Right lobe of liver (tissue), 6 donors: ENCODE measurements at regions not wholly inside any gene's neighbourhood (a gene's known extent, or its start where the extent isn't known, plus 50 kb on each side); places are given as distances from the start of the nearest gene placed in this dataset.

ENCODE experiments used
- ATAC-seq, 4 donors: fragments of 200-7000 bp; cut with Tn5 transposase; one replicate each; pipeline ENCODE4 v1.9.1; 2020; ENCODE audit warnings: mild to moderate bottlenecking in 4 of 4, moderate library complexity in 4 of 4
- DNase-seq, 3 donors: peaks; one replicate each; pipeline ENCODE4 v3.0.0-alpha.2; 2020
- H3K27ac ChIP-seq, 3 donors: fragments of 200-600 bp; one replicate each; pipeline ENCODE4 v1.8.0; 2022
- H3K27me3 ChIP-seq, 2 donors: fragments of 200-600 bp; one replicate each; pipeline ENCODE4 v1.8.0; 2022
- H3K36me3 ChIP-seq, 4 donors: fragments of 200-600 bp; sonication (generic) in 1 of 4; one replicate each; pipeline versions ENCODE4 v1.5.1 to v1.8.0; 2017 to 2022; ENCODE audit warnings: control low read depth in 1 of 4
- H3K4me1 ChIP-seq, 4 donors: fragments of 200-600 bp; sonication (generic) in 1 of 4; one replicate each; pipeline versions ENCODE4 v1.5.1 to v1.8.0; 2017 to 2022; ENCODE audit warnings: control low read depth in 1 of 4
- H3K4me3 ChIP-seq, 3 donors: fragments of 200-600 bp; one replicate each; pipeline ENCODE4 v1.8.0; 2022
- H3K9me3 ChIP-seq, 4 donors: fragments of 200-600 bp; sonication (generic) in 1 of 4; one replicate each; pipeline versions ENCODE4 v1.5.1 to v1.8.0; 2017 to 2022; ENCODE audit warnings: control low read depth in 1 of 4
- CTCF ChIP-seq, 4 donors: fragments of 200-600 bp in 3 of 4; fragments of 450-650 bp in 1 of 4; IDR thresholded peaks; one replicate each; pipeline versions ENCODE4 v1.5.1 to v1.8.0; 2016 to 2022; ENCODE audit warnings: antibody characterized with exemption in 4 of 4, mild to moderate bottlenecking in 2 of 4
- POLR2A ChIP-seq: fragments of 450-650 bp; IDR thresholded peaks from one replicate; pipeline ENCODE4 v1.6.1; 2017; ENCODE audit warnings: antibody characterized with exemption, mild to moderate bottlenecking
- WGBS: methylation state at CpG from one replicate; pipeline ENCODE4 v1.1.6; 2018; ENCODE audit warnings: low coverage, low lambda C conversion rate; ENCODE audit not compliant: insufficient coverage; ENCODE audit errors: missing lambda C conversion rate; 5-methylcytosine and 5-hydroxymethylcytosine counted together
- intact Hi-C, 2 donors: fragments of 100-400 bp; cut with DNase I; formaldehyde crosslinking; loops; one replicate each; pipeline versions ENCODE4 v1.11.2 to v1.14.1; 2022
- donor health status: DM: no; HTN: yes; CAD: no.
- donor health status: DM: no; HTN: no; CAD: no.
- donor health status: DM: no; HTN: no; CAD: no.
- donor health status: DM: no; HTN: yes; CAD: no.
- donor health status: DM: no; HTN: yes; CAD: no.

- Histone ChIP-seq H3K27me3 (no peaks in the 10 kb centered on the region), H3K27ac (peak overlapping the region in 2 of 3 donors; percentile 93 to 95), H3K4me1 (peaks cover 0 to 68% (median 17%) of the 10 kb centered on the region in 4 donors), H3K36me3 (no peaks in the 10 kb centered on the region), H3K9me3 (no peaks in the 10 kb centered on the region), H3K4me3 (no peak overlapping the region)
- WGBS = 9% methylated on average over 2 of the region's 2 CpGs
- intact Hi-C loops = no loop called here
- peak; percentile 18 to 71 (median 58) for ATAC-seq
- peak in 1 of 3 donors; percentile 73 for DNase-seq
- TF ChIP-seq CTCF (IDR thresholded peaks at IDR 0.05) (no peak), POLR2A (no peak)
These were observed 287.1 kb upstream of the PRDM1 start for GRCh38 chr6:105799056-105799455.

DNA sequence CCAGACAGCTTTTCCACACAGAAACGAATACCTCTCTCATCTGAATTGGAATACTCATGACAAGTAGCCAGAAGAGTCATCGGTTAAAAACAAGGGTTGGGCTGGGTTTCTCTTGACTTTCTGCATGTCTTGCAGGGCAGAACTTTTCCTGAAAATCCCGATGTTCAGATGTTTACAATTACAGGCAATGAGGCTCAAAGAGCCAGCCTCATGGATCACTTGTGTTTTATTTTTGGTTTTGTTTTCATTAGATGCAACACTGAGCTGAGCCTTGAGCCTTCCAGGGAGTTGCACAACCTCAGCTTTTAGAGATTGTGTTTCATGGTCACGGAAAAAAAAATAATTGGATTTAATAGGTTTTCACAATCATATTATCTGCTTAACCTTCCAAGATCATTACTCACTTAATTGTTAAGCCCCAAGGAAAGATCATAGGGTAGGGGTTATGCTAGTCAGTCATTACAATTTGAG lies 288.1 kb upstream of the PRDM1 start:
- TF ChIP-seq CTCF (IDR thresholded peaks at IDR 0.05) (no peak), POLR2A (no peak)
- peak in 1 of 3 donors; percentile 61 for DNase-seq
- Histone ChIP-seq H3K27ac (peak overlapping the region; percentile 58 to 95 (median 93)), H3K27me3 (no peaks in the 10 kb centered on the region), H3K9me3 (no peaks in the 10 kb centered on the region), H3K4me1 (peaks cover 0 to 69% (median 20%) of the 10 kb centered on the region in 4 donors), H3K36me3 (no peaks in the 10 kb centered on the region), H3K4me3 (peak overlapping the region in 2 of 3 donors; percentile 17 to 26)
- intact Hi-C loops = no loop called here
- peak; percentile 48 to 60 (median 52) for ATAC-seq
- 15% methylated on average over 4 of the region's 4 CpGs for WGBS

- ATAC-seq (peak in 3 of 4 donors; percentile 2 to 22 (median 17)), DNase-seq (peak in 1 of 3 donors; percentile 58)
- Histone ChIP-seq H3K9me3 (no peaks in the 10 kb centered on the region), H3K4me3 (peak overlapping the region in 2 of 3 donors; percentile 17 to 26), H3K36me3 (no peaks in the 10 kb centered on the region), H3K4me1 (peaks cover 0 to 75% (median 23%) of the 10 kb centered on the region in 4 donors), H3K27me3 (no peaks in the 10 kb centered on the region), H3K27ac (peak overlapping the region; percentile 58 to 95 (median 93))
- intact Hi-C loops = no loop called here
- no peak for TF ChIP-seq CTCF (IDR thresholded peaks at IDR 0.05)
- TF ChIP-seq POLR2A = no peak
- WGBS = 66% methylated on average over 2 of the region's 4 CpGs
These were observed 288.7 kb upstream of the PRDM1 start for GRCh38 chr6:105797286-105797979.

DNA sequence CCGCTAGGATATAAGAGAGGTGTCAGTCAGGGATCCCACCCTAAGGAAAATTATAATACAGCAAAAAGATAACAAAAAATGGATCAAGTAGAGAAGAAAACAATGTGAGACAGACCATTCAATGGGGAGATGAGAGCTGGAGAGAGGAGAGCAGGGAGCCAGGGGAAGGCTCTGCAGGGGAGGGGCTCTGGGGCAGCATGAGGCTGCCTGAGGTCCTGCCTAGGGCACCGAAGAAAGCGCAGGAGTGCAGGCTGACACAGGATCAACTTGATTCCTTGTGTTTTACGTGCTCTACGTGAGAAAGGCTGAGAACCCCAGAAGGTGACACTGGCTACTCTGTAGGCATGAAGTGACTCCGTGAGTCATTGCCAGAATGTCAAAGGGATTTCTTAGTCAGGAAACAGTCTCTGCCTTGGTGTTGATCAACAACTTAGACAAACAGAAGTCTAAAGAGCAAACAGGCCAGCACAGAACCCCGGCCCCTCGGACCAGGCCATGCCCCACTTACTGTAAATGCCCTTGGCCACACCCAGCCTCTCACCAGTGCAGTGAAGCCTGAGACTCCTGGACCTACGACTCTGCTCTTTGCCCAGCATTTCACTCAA lies 290.1 kb upstream of the PRDM1 start:
- DNase-seq = peak in 1 of 3 donors; percentile 52
- TF ChIP-seq POLR2A (no peak), CTCF (IDR thresholded peaks at IDR 0.05) (no peak)
- peaks cover 0 to 85% (median 31%) of the 10 kb centered on the region in 4 donors for H3K4me1 ChIP-seq
- no peaks in the 10 kb centered on the region for H3K36me3 ChIP-seq
- peak in 3 of 4 donors; percentile 0 to 30 (median 13) for ATAC-seq
- H3K27me3 ChIP-seq = no peaks in the 10 kb centered on the region
- no peak overlapping the region for H3K4me3 ChIP-seq
- peak overlapping the region in 2 of 3 donors; percentile 93 to 95 for H3K27ac ChIP-seq
- H3K9me3 ChIP-seq = no peaks in the 10 kb centered on the region
- intact Hi-C loops = no loop called here
- 39% methylated on average over 5 of the region's 9 CpGs for WGBS
